Mesodermal cell (in vitro differentiated cells): ENCODE measurements at regions not wholly inside any gene's neighbourhood (a gene's known extent, or its start where the extent isn't known, plus 50 kb on each side); places are given as distances from the start of the nearest gene placed in this dataset.

Experiments used
- H3K27ac ChIP-seq: 2 replicates; pipeline ENCODE4 v1.7.0; 2013; ENCODE audit warnings: mild to moderate bottlenecking, low read depth, low read length, moderate library complexity; ENCODE audit not compliant: severe bottlenecking
- H3K36me3 ChIP-seq: 2 replicates; pipeline ENCODE4 v1.7.1; 2013; ENCODE audit warnings: mild to moderate bottlenecking, low read length, moderate library complexity; ENCODE audit not compliant: control insufficient read depth, insufficient read depth
- H3K4me1 ChIP-seq: one replicate; pipeline ENCODE4 v1.7.1; 2013; ENCODE audit warnings: mild to moderate bottlenecking, low read length; ENCODE audit not compliant: insufficient read depth, control insufficient read depth, poor library complexity, severe bottlenecking
- H3K4me3 ChIP-seq: 2 replicates; pipeline ENCODE4 v1.7.0; 2013; ENCODE audit warnings: low read length, control low read depth, mild to moderate bottlenecking; ENCODE audit not compliant: insufficient read depth, poor library complexity, severe bottlenecking; ENCODE audit errors: extremely low read depth
- H3K9me3 ChIP-seq: 2 replicates; pipeline ENCODE4 v1.7.1; 2013; ENCODE audit warnings: mild to moderate bottlenecking, low read length, moderate library complexity; ENCODE audit not compliant: control insufficient read depth
- WGBS, 2 experiments: methylation state at CpG; one replicate each; pipeline ENCODE4 v1.1.5; 2013; ENCODE audit warnings: missing lambda C conversion rate in 2 of 2; ENCODE audit not compliant: insufficient coverage in 2 of 2; 5-methylcytosine and 5-hydroxymethylcytosine counted together

GRCh38 chr1:234988155-234988517 lies 140.5 kb downstream of the TOMM20 start:
- Histone ChIP-seq H3K9me3 (no peaks in the 10 kb centered on the region), H3K27ac (peak overlapping the region; percentile 99)
- no CpG with 5 or more reads among the region's 2 CpGs for whole genome bisulfite sequencing, 2 experiments

GRCh38 chr1:234987415-234988154 lies 141.1 kb downstream of the TOMM20 start:
- H3K4me3 ChIP-seq, result no peak overlapping the region
- H3K27ac ChIP-seq, result peak overlapping the region; percentile 99
- 43 to 55% methylated on average over 8 to 11 of the region's 14 CpGs for WGBS, 2 experiments

More at GRCh38 chr1:234988155-234988517, 140.5 kb downstream of the TOMM20 start:
- Histone ChIP-seq H3K4me3 (no peak overlapping the region), H3K4me1 (peaks cover 46% of the 10 kb centered on the region), H3K36me3 (no peaks in the 10 kb centered on the region)

GRCh38 chr1:234986750-234987414 lies 141.8 kb downstream of the TOMM20 start:
- no peaks in the 10 kb centered on the region for H3K36me3 ChIP-seq
- WGBS, 2 experiments, result 17 to 33% methylated on average over 4 to 8 of the region's 9 CpGs
- H3K4me3 ChIP-seq, result no peak overlapping the region
- H3K27ac ChIP-seq, result peak overlapping the region; percentile 99
- H3K4me1 ChIP-seq, result peaks cover 46% of the 10 kb centered on the region
- H3K9me3 ChIP-seq, result no peaks in the 10 kb centered on the region

More at GRCh38 chr1:234987415-234988154, 141.1 kb downstream of the TOMM20 start:
- no peaks in the 10 kb centered on the region for H3K9me3 ChIP-seq
- H3K36me3 ChIP-seq, result no peaks in the 10 kb centered on the region
- peaks cover 46% of the 10 kb centered on the region for H3K4me1 ChIP-seq

GRCh38 chr1:234985516-234986294 lies 142.9 kb downstream of the TOMM20 start:
- 96 to 100% methylated on average over 3 to 6 of the region's 10 CpGs for WGBS, 2 experiments
- Histone ChIP-seq H3K9me3 (no peaks in the 10 kb centered on the region), H3K4me1 (peaks cover 52% of the 10 kb centered on the region), H3K36me3 (no peaks in the 10 kb centered on the region), H3K4me3 (no peak overlapping the region), H3K27ac (peak overlapping the region; percentile 99)

GRCh38 chr1:234985007-234985370 lies 143.6 kb downstream of the TOMM20 start:
- 93 to 95% methylated on average over 6 to 7 of the region's 7 CpGs for WGBS, 2 experiments
- H3K27ac ChIP-seq, result no peak overlapping the region
- H3K4me1 ChIP-seq, result peaks cover 59% of the 10 kb centered on the region
- H3K36me3 ChIP-seq, result no peaks in the 10 kb centered on the region
- H3K9me3 ChIP-seq, result no peaks in the 10 kb centered on the region
- no peak overlapping the region for H3K4me3 ChIP-seq

- 80 to 94% methylated on average over 5 to 7 of the region's 7 CpGs for WGBS, 2 experiments
- peak overlapping the region; percentile 74 for H3K27ac ChIP-seq
- H3K4me1 ChIP-seq, result peaks cover 64% of the 10 kb centered on the region
- no peaks in the 10 kb centered on the region for H3K9me3 ChIP-seq
- no peak overlapping the region for H3K4me3 ChIP-seq
- H3K36me3 ChIP-seq, result no peaks in the 10 kb centered on the region
Observed at GRCh38 chr1:234983564-234984238, 144.9 kb downstream of the TOMM20 start.

GRCh38 chr1:234981758-234982157 lies 146.9 kb downstream of the TOMM20 start:
- Histone ChIP-seq H3K9me3 (no peaks in the 10 kb centered on the region), H3K36me3 (no peaks in the 10 kb centered on the region), H3K27ac (peak overlapping the region; percentile 82), H3K4me3 (no peak overlapping the region), H3K4me1 (peaks cover 61% of the 10 kb centered on the region)
- WGBS, 2 experiments, result 92 to 97% methylated on average over 1 to 2 of the region's 2 CpGs

GRCh38 chr1:234980645-234981396 lies 147.8 kb downstream of the TOMM20 start:
- Histone ChIP-seq H3K9me3 (no peaks in the 10 kb centered on the region), H3K4me3 (no peak overlapping the region), H3K27ac (peak overlapping the region; percentile 82), H3K4me1 (peaks cover 66% of the 10 kb centered on the region), H3K36me3 (no peaks in the 10 kb centered on the region)
- 81 to 82% methylated on average over 15 to 16 of the region's 18 CpGs for WGBS, 2 experiments

- H3K4me3 ChIP-seq, result no peak overlapping the region
- WGBS, 2 experiments, result 80 to 93% methylated on average over 2 to 5 of the region's 6 CpGs
- H3K36me3 ChIP-seq, result no peaks in the 10 kb centered on the region
- H3K4me1 ChIP-seq, result peaks cover 68% of the 10 kb centered on the region
- H3K9me3 ChIP-seq, result no peaks in the 10 kb centered on the region
- peak overlapping the region; percentile 82 for H3K27ac ChIP-seq
Observed at GRCh38 chr1:234980291-234980644, 148.4 kb downstream of the TOMM20 start.
